Myocyte (in vitro differentiated cells): ENCODE measurements at regions not wholly inside any gene's neighbourhood (a gene's known extent, or its start where the extent isn't known, plus 50 kb on each side); places are given as distances from the start of the nearest gene placed in this dataset.

Experiments
- DNase-seq: peaks from one replicate; pipeline ENCODE4 v3.0.0-alpha.2; 2012; ENCODE audit warnings: low read depth

- no peak for DNase-seq
Observed at GRCh38 chr18:78902795-78903435, 76.7 kb upstream of the SALL3 start.

- DNase-seq: no peak
Observed at GRCh38 chr18:78903436-78904178, 76.0 kb upstream of the SALL3 start.

GRCh38 chr18:78904179-78904531 is 75.5 kb upstream of the SALL3 start:
- no peak for DNase-seq

GRCh38 chr18:78905334-78905733 is 74.3 kb upstream of the SALL3 start:
- no peak for DNase-seq

- no peak for DNase-seq
Observed at GRCh38 chr18:78906066-78906465, 73.6 kb upstream of the SALL3 start.

GRCh38 chr18:78908462-78909260 is 71.0 kb upstream of the SALL3 start:
- no peak for DNase-seq

- DNase-seq: no peak
Observed at GRCh38 chr18:78911751-78912283, 67.8 kb upstream of the SALL3 start.

DNA sequence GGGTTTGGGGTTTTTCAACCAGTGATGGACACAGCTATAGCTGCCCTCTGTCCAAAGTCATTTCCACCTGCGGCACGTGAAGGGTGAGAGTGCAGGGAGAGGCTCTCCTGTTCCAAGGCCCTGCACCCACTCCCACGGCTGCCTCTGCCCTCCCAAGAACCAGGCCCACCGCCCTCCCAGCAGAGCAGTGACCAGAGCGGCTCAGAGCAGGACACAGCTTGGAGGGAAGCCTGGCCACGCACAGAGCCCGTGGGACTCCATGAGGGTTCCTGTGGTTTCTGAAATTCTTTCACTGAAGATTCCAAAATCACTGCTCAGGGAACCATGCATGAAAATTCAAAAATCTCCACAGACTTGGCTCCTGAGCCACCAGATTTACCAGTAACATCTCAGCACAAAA is 67.3 kb upstream of the SALL3 start:
- DNase-seq: no peak

- DNase-seq: no peak
Observed at GRCh38 chr18:78912844-78913243, 66.8 kb upstream of the SALL3 start.

- DNase-seq: no peak
Observed at GRCh38 chr18:78913395-78913794, 66.2 kb upstream of the SALL3 start.

DNA sequence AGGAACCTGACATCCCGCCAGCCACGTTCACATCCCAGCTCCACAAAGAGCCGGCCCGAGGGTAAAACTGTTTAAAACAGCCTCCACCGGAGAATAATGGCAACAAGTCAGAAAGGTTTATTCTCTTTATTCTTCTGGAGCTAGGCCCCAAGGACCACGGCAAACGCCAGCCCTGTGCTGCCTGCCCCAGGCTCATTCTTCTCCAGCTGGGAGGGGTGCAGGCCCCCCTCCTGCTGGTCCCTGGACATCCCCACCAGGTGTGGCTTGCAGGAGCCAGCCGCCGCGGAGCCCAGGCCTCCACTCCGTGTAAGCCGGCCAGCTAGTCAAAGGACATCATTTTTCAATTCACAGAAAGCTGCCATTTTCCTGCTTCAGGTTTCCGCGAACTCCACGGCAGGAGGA is 65.8 kb upstream of the SALL3 start:
- no peak for DNase-seq

GRCh38 chr18:78914249-78914935 is 65.2 kb upstream of the SALL3 start:
- no peak for DNase-seq

- DNase-seq: no peak
Observed at GRCh38 chr18:78915446-78916008, 64.1 kb upstream of the SALL3 start.

DNA sequence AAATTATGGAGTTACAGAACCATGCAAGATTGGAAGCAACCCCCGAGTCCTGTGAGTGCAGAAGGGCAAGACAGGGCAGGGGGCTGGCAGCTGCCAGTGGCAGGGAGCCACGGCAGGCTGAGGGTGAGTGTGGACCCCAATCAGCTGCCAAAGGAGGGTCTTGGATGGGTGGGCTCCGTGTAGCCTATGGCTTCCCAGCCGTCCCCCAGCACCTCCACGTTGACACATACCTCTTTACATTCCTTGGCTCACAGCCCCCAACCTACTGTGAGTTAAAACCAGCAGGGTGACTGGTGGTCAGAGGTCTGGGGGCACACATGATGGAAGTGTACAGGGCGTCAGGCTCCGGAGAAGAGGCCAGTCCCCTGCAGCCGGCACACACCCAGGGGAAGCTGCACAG is 60.9 kb upstream of the SALL3 start:
- DNase-seq: no peak

GRCh38 chr18:78919956-78920355 is 59.7 kb upstream of the SALL3 start:
- DNase-seq: no peak

DNA sequence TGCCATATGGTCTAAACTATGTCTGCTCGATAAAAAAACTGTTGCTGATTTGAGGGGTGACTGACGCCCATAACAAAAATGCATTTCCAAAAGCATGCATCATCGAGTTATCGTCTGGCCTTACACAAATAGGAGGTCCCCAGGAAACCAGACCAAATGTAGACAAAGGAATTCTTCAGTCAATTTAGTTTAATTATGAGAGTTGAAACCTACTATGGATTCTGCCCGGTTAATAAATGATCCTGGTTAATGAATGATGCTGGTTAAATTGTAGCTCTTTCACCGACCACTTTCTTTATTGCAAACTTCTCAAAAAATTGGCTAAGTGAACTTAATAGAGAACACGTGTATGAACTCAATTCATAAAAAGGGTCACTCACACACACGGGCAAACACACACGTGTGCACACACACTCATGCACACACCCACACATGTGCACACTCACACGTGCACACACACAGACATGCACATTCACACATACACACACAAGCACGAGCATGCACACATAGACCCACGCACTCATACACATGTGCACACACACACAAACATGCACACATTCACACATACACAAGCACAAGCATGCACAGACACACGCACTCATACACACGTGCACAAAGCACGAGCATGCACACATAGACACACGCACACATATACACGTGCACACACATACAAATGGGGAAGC is 59.0 kb upstream of the SALL3 start:
- DNase-seq: no peak

- no peak for DNase-seq
Observed at GRCh38 chr18:78922856-78923255, 56.8 kb upstream of the SALL3 start.

GRCh38 chr18:78924301-78924700 is 55.3 kb upstream of the SALL3 start:
- DNase-seq: no peak

- no peak for DNase-seq
Observed at GRCh38 chr18:78924786-78925540, 54.7 kb upstream of the SALL3 start.
